ENCODE measurements at regions not wholly inside any gene's neighbourhood (a gene's known extent, or its start where the extent isn't known, plus 50 kb on each side); places are given as distances from the start of the nearest gene placed in this dataset.

GRCh38 chr10:29826221-29826620 lies 191.4 kb upstream of the SVIL start:
- Histone ChIP-seq H3K79me2 (ENCODE audit: low read length) (no peaks in the 10 kb centered on the region), H2AFZ (ENCODE audit: low read length) (no peak overlapping the region), H3K4me2 (ENCODE audit: low read length) (no peak overlapping the region), H3F3A (ENCODE audit: low read length, unreplicated experiment) (no peaks in the 10 kb centered on the region), H3K27me3 (ENCODE audit: low read length) (no peaks in the 10 kb centered on the region), H4K20me1 (ENCODE audit: low read length) (no peaks in the 10 kb centered on the region), H3K9me2 (replicated peaks; ENCODE audit: low read length) (no peaks in the 10 kb centered on the region), H3K36me3 (ENCODE audit: low read depth, low read length) (no peaks in the 10 kb centered on the region), H3K9me3 (ENCODE audit: low read length) (no peaks in the 10 kb centered on the region), H3K4me1 (ENCODE audit: insufficient read depth, low read length) (no peaks in the 10 kb centered on the region), H3K4me3 (ENCODE audit: low read length) (no peak overlapping the region), H3K27ac (ENCODE audit: low read length) (no peak overlapping the region), H3K9ac (ENCODE audit: low read length) (no peak overlapping the region)
- intact Hi-C loops (cut with micrococcal nuclease), result no loop called here
- DNase-seq (no peak), ATAC-seq (no peak)
- TF ChIP-seq EZH2phosphoT487 (IDR thresholded peaks at IDR 0.05; ENCODE audit: borderline replicate concordance, low read length), result no peak
- TF ChIP-seq EZH2 (IDR thresholded peaks at IDR 0.05; ENCODE audit: low read length, unreplicated experiment), result no peak
- TF ChIP-seq CTCF (conservative IDR thresholded peaks at IDR 0.05; ENCODE audit: low read depth, low read length), result no peak
- CTCF ChIA-PET, result no interaction called here
- BruUV-seq (replicated peaks), result no TSS peak
- POLR2A ChIA-PET (ENCODE audit: unreplicated experiment), result no interaction called here

GRCh38 chr10:29823553-29824080 lies 188.8 kb upstream of the SVIL start:
- no peaks in the 10 kb centered on the region for H3K79me2 ChIP-seq (ENCODE audit: low read length)
- no peaks in the 10 kb centered on the region for H3K9me3 ChIP-seq (ENCODE audit: low read length)
- no TSS peak for BruUV-seq (replicated peaks)
- H3K9me2 ChIP-seq (replicated peaks; ENCODE audit: low read length), result no peaks in the 10 kb centered on the region
- DNase-seq (no peak), ATAC-seq (no peak)
- H3K4me2 ChIP-seq (ENCODE audit: low read length), result no peak overlapping the region
- no peaks in the 10 kb centered on the region for H3K27me3 ChIP-seq (ENCODE audit: low read length)
- no peak overlapping the region for H2AFZ ChIP-seq (ENCODE audit: low read length)
- H3K36me3 ChIP-seq (ENCODE audit: low read depth, low read length), result no peaks in the 10 kb centered on the region
- intact Hi-C loops (cut with micrococcal nuclease), result no loop called here
- H3K4me1 ChIP-seq (ENCODE audit: insufficient read depth, low read length), result no peaks in the 10 kb centered on the region
- POLR2A ChIA-PET (ENCODE audit: unreplicated experiment), result no interaction called here
- no peak overlapping the region for H3K4me3 ChIP-seq (ENCODE audit: low read length)
- H3K27ac ChIP-seq (ENCODE audit: low read length), result no peak overlapping the region
- no peaks in the 10 kb centered on the region for H3F3A ChIP-seq (ENCODE audit: low read length, unreplicated experiment)
- CTCF ChIA-PET, result no interaction called here
- TF ChIP-seq CTCF (conservative IDR thresholded peaks at IDR 0.05; ENCODE audit: low read depth, low read length) (no peak), EZH2 (IDR thresholded peaks at IDR 0.05; ENCODE audit: low read length, unreplicated experiment) (no peak), EZH2phosphoT487 (IDR thresholded peaks at IDR 0.05; ENCODE audit: borderline replicate concordance, low read length) (no peak)
- no peaks in the 10 kb centered on the region for H4K20me1 ChIP-seq (ENCODE audit: low read length)
- no peak overlapping the region for H3K9ac ChIP-seq (ENCODE audit: low read length)

- POLR2A ChIA-PET (ENCODE audit: unreplicated experiment), result interaction anchor here (0.7 kb wide), 1 partner anchor 1055 kb away, joined by 4 read pairs; no protein-coding TSS in a partner anchor
- Histone ChIP-seq H3K4me1 (ENCODE audit: insufficient read depth, low read length) (no peaks in the 10 kb centered on the region), H3K4me3 (ENCODE audit: low read length) (no peak overlapping the region), H3F3A (ENCODE audit: low read length, unreplicated experiment) (no peaks in the 10 kb centered on the region), H3K9ac (ENCODE audit: low read length) (no peak overlapping the region), H4K20me1 (ENCODE audit: low read length) (no peaks in the 10 kb centered on the region), H3K79me2 (ENCODE audit: low read length) (no peaks in the 10 kb centered on the region), H3K27ac (ENCODE audit: low read length) (no peak overlapping the region), H3K9me2 (replicated peaks; ENCODE audit: low read length) (no peaks in the 10 kb centered on the region), H3K9me3 (ENCODE audit: low read length) (no peaks in the 10 kb centered on the region), H2AFZ (ENCODE audit: low read length) (no peak overlapping the region), H3K27me3 (ENCODE audit: low read length) (no peaks in the 10 kb centered on the region), H3K36me3 (ENCODE audit: low read depth, low read length) (no peaks in the 10 kb centered on the region), H3K4me2 (ENCODE audit: low read length) (no peak overlapping the region)
- DNase-seq, result no peak
- TF ChIP-seq EZH2 (IDR thresholded peaks at IDR 0.05; ENCODE audit: low read length, unreplicated experiment) (no peak), CTCF (conservative IDR thresholded peaks at IDR 0.05; ENCODE audit: low read depth, low read length) (no peak), EZH2phosphoT487 (IDR thresholded peaks at IDR 0.05; ENCODE audit: borderline replicate concordance, low read length) (no peak)
- intact Hi-C loops (cut with micrococcal nuclease), result no loop called here
- CTCF ChIA-PET, result no interaction called here
- no peak for ATAC-seq
- no TSS peak for BruUV-seq (replicated peaks)
Measured at GRCh38 chr10:29820890-29821461, 186.2 kb upstream of the SVIL start.
